Embryonic facial prominence (tissue), 1 donor: ENCODE measurements at regions not wholly inside any gene's neighbourhood (a gene's known extent, or its start where the extent isn't known, plus 50 kb on each side); places are given as distances from the start of the nearest gene placed in this dataset.
"Not testable (repeated sequence)": the region's sequence is repeated elsewhere in the genome, so short reads cannot be mapped to it uniquely, and the experiment has no call there.

ENCODE experiments used
- DNase-seq: peaks from one replicate; pipeline ENCODE4 v3.0.0-alpha.2; 2016; ENCODE audit errors: extremely low spot score

GRCh38 chr1:66460776-66461175 lies 73.2 kb upstream of the SGIP1 start:
- no peak for DNase-seq

GRCh38 chr1:66462313-66462712 lies 71.6 kb upstream of the SGIP1 start:
- DNase-seq: no peak

GRCh38 chr1:66464351-66464750 lies 69.6 kb upstream of the SGIP1 start:
- DNase-seq: no peak

- no peak for DNase-seq
Measured at GRCh38 chr1:66464802-66465201, 69.2 kb upstream of the SGIP1 start.

- DNase-seq: not testable (repeated sequence)
Measured at GRCh38 chr1:66466695-66467094, 67.3 kb upstream of the SGIP1 start.

- DNase-seq: no peak
Measured at GRCh38 chr1:66468722-66469121, 65.2 kb upstream of the SGIP1 start.

GRCh38 chr1:66475940-66476339 lies 58.0 kb upstream of the SGIP1 start:
- DNase-seq: no peak

GRCh38 chr1:66476774-66477173 lies 57.2 kb upstream of the SGIP1 start:
- DNase-seq: no peak

GRCh38 chr1:66478116-66478515 lies 55.8 kb upstream of the SGIP1 start:
- DNase-seq: no peak

GRCh38 chr1:66480162-66480561 lies 53.8 kb upstream of the SGIP1 start:
- DNase-seq: no peak

GRCh38 chr1:66481215-66481614 lies 52.7 kb upstream of the SGIP1 start:
- not testable (repeated sequence) for DNase-seq
